ENCODE measurements at regions not wholly inside any gene's neighbourhood (a gene's known extent, or its start where the extent isn't known, plus 50 kb on each side); places are given as distances from the start of the nearest gene placed in this dataset.

DNA sequence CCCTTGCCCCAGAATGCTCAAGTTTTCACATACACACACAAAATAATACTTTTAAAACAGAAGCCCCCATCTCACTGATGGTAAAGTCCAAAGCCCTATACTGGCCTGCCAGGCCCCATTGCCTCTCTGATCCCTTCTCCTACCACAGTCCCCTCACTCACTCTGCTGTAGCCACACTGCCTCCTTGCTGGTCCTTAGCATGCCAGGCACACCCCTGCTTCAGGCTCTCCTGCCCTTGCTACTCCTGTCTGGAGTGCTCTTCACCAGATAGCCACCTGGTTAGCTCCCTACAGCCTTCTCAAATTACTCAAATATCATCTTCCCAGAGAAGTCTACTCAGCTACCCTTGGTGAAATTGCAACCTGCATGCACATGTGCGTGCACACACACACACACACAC lies 177.5 kb downstream of the C5orf15 start:
- TF ChIP-seq TEAD4 (IDR thresholded peaks at IDR 0.05) (no peak), MAX (IDR thresholded peaks at IDR 0.05) (no peak), FOXM1 (IDR thresholded peaks at IDR 0.05; ENCODE audit: borderline replicate concordance, low read depth) (no peak), EGR1 (IDR thresholded peaks at IDR 0.05) (no peak), YY1 (IDR thresholded peaks at IDR 0.05; ENCODE audit: low read depth) (no peak), CEBPB (IDR thresholded peaks at IDR 0.05) (no peak), RAD21 (IDR thresholded peaks at IDR 0.05; ENCODE audit: low read depth) (no peak), NFIC (IDR thresholded peaks at IDR 0.05) (no peak), TCF12 (IDR thresholded peaks at IDR 0.05; ENCODE audit: low read depth) (no peak), EP300 (IDR thresholded peaks at IDR 0.05; ENCODE audit: borderline replicate concordance) (no peak), CREB1 (IDR thresholded peaks at IDR 0.05; ENCODE audit: low read depth) (no peak), ZBTB7A (IDR thresholded peaks at IDR 0.05; ENCODE audit: low read depth) (no peak), TAF1 (IDR thresholded peaks at IDR 0.05; ENCODE audit: low read depth) (no peak)
- TF ChIP-seq, protein P1, sequence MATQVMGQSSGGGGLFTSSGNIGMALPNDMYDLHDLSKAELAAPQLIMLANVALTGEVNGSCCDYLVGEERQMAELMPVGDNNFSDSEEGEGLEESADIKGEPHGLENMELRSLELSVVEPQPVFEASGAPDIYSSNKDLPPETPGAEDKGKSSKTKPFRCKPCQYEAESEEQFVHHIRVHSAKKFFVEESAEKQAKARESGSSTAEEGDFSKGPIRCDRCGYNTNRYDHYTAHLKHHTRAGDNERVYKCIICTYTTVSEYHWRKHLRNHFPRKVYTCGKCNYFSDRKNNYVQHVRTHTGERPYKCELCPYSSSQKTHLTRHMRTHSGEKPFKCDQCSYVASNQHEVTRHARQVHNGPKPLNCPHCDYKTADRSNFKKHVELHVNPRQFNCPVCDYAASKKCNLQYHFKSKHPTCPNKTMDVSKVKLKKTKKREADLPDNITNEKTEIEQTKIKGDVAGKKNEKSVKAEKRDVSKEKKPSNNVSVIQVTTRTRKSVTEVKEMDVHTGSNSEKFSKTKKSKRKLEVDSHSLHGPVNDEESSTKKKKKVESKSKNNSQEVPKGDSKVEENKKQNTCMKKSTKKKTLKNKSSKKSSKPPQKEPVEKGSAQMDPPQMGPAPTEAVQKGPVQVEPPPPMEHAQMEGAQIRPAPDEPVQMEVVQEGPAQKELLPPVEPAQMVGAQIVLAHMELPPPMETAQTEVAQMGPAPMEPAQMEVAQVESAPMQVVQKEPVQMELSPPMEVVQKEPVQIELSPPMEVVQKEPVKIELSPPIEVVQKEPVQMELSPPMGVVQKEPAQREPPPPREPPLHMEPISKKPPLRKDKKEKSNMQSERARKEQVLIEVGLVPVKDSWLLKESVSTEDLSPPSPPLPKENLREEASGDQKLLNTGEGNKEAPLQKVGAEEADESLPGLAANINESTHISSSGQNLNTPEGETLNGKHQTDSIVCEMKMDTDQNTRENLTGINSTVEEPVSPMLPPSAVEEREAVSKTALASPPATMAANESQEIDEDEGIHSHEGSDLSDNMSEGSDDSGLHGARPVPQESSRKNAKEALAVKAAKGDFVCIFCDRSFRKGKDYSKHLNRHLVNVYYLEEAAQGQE (IDR thresholded peaks at IDR 0.05; ENCODE audit: low read depth) = no peak
- TF ChIP-seq, protein P2, sequence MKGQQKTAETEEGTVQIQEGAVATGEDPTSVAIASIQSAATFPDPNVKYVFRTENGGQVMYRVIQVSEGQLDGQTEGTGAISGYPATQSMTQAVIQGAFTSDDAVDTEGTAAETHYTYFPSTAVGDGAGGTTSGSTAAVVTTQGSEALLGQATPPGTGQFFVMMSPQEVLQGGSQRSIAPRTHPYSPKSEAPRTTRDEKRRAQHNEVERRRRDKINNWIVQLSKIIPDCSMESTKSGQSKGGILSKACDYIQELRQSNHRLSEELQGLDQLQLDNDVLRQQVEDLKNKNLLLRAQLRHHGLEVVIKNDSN (IDR thresholded peaks at IDR 0.05) = no peak

GRCh38 chr5:133789428-133789827 lies 177.1 kb upstream of the FSTL4 start:
- TF ChIP-seq, protein P1 (IDR thresholded peaks at IDR 0.05; ENCODE audit: low read depth) = no peak
- TF ChIP-seq RAD21 (IDR thresholded peaks at IDR 0.05; ENCODE audit: low read depth) (no peak), EGR1 (IDR thresholded peaks at IDR 0.05) (no peak), TCF12 (IDR thresholded peaks at IDR 0.05; ENCODE audit: low read depth) (no peak), NFIC (IDR thresholded peaks at IDR 0.05) (no peak), TAF1 (IDR thresholded peaks at IDR 0.05; ENCODE audit: low read depth) (no peak), CEBPB (IDR thresholded peaks at IDR 0.05) (no peak), ZBTB7A (IDR thresholded peaks at IDR 0.05; ENCODE audit: low read depth) (no peak), CREB1 (IDR thresholded peaks at IDR 0.05; ENCODE audit: low read depth) (no peak), YY1 (IDR thresholded peaks at IDR 0.05; ENCODE audit: low read depth) (no peak), FOXM1 (IDR thresholded peaks at IDR 0.05; ENCODE audit: borderline replicate concordance, low read depth) (no peak), TEAD4 (IDR thresholded peaks at IDR 0.05) (no peak), EP300 (IDR thresholded peaks at IDR 0.05; ENCODE audit: borderline replicate concordance) (no peak), MAX (IDR thresholded peaks at IDR 0.05) (no peak)
- TF ChIP-seq, protein P2 (IDR thresholded peaks at IDR 0.05) = no peak

GRCh38 chr5:133788121-133788520 lies 175.8 kb upstream of the FSTL4 start:
- TF ChIP-seq, protein P2 (IDR thresholded peaks at IDR 0.05) = no peak
- TF ChIP-seq, protein P1 (IDR thresholded peaks at IDR 0.05; ENCODE audit: low read depth) = no peak
- no peak for TF ChIP-seq CREB1 (IDR thresholded peaks at IDR 0.05; ENCODE audit: low read depth)
- TF ChIP-seq MAX (IDR thresholded peaks at IDR 0.05) = no peak
- TF ChIP-seq TCF12 (IDR thresholded peaks at IDR 0.05; ENCODE audit: low read depth) = no peak
- TF ChIP-seq EGR1 (IDR thresholded peaks at IDR 0.05) = no peak
- TF ChIP-seq RAD21 (IDR thresholded peaks at IDR 0.05; ENCODE audit: low read depth) = no peak
- TF ChIP-seq EP300 (IDR thresholded peaks at IDR 0.05; ENCODE audit: borderline replicate concordance) = no peak
- TF ChIP-seq ZBTB7A (IDR thresholded peaks at IDR 0.05; ENCODE audit: low read depth) = no peak
- TF ChIP-seq TAF1 (IDR thresholded peaks at IDR 0.05; ENCODE audit: low read depth) = no peak
- no peak for TF ChIP-seq TEAD4 (IDR thresholded peaks at IDR 0.05)
- TF ChIP-seq NFIC (IDR thresholded peaks at IDR 0.05) = no peak
- no peak for TF ChIP-seq YY1 (IDR thresholded peaks at IDR 0.05; ENCODE audit: low read depth)
- TF ChIP-seq FOXM1 (IDR thresholded peaks at IDR 0.05; ENCODE audit: borderline replicate concordance, low read depth) = no peak
- TF ChIP-seq CEBPB (IDR thresholded peaks at IDR 0.05) = no peak
